HG03064 (cell line): ENCODE measurements at regions not wholly inside any gene's neighbourhood (a gene's known extent, or its start where the extent isn't known, plus 50 kb on each side); places are given as distances from the start of the nearest gene placed in this dataset.

Experiments used
- ATAC-seq: cut with Tn5 transposase; IDR thresholded peaks from one replicate; pipeline ENCODE4 v1.9.1; 2021; ENCODE audit warnings: low read depth; ENCODE audit not compliant: unreplicated experiment

GRCh38 chr20:51269671-51270070 is 246.8 kb upstream of the KCNG1 start:
- no peak for ATAC-seq

DNA sequence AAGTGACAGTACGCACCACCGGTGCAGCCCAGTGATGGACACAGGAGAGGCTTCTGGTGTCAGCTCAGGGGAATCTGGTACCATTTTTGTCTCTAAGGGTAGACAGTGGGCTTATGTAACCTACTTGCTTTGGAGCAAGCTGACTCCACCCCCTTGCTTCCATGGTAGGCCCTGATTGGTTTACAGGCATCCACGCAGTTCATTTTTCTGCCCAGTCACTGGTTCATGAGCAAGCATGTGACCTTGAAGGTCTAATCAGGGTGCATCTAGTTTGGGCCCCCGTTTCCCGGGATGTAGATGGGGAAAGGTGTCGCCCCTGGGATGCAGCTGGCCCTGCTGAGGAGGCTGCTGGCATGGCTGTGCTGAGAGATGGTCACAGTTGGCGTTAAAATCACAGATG is 244.8 kb upstream of the KCNG1 start:
- ATAC-seq: no peak

DNA sequence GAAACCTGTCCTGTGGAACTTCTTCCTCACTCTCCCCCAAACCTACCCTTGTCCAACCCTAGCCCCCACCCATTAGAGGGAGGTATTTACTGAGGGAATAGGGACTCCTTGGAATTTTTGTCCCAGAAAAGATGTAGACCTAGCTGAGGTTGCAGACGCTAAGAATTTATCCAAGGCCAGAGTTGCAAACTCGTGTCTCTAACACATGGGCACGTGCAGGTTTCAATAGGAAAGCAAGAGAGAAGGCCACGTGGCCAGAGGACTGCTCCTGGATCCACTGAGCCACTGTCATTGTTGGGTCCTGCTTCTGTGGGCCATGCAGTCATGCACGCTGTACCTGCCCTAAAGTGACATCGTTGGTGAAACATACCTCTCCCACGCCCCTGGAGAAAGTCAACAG is 243.4 kb upstream of the KCNG1 start:
- no peak for ATAC-seq

GRCh38 chr20:51265361-51265760 is 242.5 kb upstream of the KCNG1 start:
- no peak for ATAC-seq

- ATAC-seq: no peak
Measured at GRCh38 chr20:51262240-51262639, 239.3 kb upstream of the KCNG1 start.

DNA sequence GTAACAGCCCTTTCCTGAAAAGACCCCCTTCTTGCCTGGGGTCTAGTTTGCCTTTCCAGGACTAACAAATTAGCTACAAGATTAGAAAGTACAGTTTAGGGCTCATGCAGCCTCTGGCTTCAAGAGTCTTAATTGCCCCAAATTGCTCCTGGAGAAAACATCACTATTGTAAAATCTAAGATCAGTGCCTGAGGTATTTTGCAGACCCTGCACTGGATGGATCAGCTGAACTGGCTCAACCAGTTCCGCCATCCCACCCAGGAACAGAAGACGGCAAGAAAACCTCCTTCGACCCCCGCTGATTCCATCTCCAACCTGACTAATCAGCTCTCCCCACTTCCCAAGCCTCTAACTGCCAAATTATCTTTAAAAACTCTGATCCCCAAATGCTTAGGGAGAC is 236.5 kb upstream of the KCNG1 start:
- no peak for ATAC-seq

GRCh38 chr20:51258582-51259165 is 235.8 kb upstream of the KCNG1 start:
- no peak for ATAC-seq

- no peak for ATAC-seq
Measured at GRCh38 chr20:51255417-51255816, 232.5 kb upstream of the KCNG1 start.

- ATAC-seq: no peak
Measured at GRCh38 chr20:51253280-51253679, 230.4 kb upstream of the KCNG1 start.

- ATAC-seq: no peak
Measured at GRCh38 chr20:51249781-51250180, 226.9 kb upstream of the KCNG1 start.

DNA sequence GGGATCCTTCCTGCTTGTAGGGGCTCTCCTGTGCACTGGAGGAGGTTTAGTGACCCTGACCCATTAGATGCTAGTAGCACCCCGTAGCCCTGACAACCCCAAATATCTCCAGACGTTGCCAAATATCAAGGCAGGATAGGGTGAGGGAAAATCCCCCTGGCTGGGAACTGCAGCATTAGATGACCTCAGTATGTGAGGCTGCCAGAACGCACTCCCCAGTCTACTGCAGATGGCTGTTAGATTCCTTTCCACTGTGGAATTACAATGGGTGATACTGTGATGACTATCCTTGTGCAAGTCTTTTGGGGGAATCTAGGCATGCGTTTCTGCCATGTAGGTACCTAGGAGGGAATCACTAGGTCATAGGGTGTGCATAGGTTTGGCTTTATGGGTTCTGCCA is 226.3 kb upstream of the KCNG1 start:
- no peak for ATAC-seq

DNA sequence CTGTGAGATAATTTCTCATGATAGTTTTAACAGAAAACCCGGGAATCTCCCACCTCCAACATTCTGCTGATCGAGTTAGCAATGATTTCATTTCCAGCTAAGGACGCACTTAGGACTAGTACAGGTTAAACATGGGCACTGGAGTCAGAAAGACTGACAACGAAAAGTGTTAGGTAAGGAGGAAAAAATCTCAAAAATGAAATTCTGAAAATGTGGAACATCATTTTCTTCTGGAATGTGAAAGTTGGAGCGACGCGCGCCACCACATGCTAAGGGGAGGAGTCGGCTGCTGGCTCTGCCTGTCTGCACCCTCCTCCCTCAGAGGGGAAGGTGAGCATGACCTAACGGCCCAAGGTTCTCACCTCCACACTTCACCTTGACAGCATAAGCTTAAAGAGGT is 221.6 kb upstream of the KCNG1 start:
- ATAC-seq: no peak

- no peak for ATAC-seq
Measured at GRCh38 chr20:51238675-51239305, 215.9 kb upstream of the KCNG1 start.

DNA sequence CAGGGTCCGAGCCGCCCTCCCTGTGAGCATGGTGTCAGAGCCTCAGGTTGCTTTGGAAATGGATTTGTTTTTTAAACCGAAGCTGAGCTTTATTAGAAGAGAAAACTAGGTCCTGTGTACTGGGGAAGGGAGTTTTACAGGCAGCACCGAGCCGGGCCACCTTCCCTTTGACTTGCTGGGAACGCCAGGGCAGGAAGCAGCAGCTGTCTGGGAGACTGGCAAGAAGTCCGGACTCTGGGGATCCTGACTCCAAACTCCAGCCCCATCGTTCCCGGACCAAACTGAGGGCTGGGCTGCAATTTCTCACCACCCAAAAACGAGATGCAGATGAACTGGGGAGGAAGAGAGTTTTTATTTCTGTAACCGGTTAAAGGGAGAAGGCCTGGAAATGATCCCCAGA is 214.9 kb upstream of the KCNG1 start:
- ATAC-seq: no peak

DNA sequence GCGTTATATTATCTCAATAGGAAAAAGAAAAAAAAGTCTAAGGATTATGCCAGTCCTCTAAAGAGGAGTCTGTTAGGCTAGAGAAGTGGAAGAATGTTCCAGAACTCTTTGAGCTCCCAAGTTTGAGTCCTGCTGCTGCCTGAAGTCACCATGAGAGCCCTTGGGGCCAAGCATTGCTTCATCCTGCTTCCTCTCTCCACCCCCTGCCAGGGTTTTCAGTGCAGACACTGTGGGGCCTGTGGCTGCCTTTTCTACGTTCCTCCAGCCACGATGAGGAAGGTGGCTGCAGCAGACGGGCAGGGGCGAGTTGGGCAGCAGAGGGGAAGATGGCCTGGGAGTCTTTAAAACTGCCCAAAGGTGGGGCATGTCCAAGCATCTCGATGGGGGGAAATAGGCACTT is 214.4 kb upstream of the KCNG1 start:
- ATAC-seq: no peak

DNA sequence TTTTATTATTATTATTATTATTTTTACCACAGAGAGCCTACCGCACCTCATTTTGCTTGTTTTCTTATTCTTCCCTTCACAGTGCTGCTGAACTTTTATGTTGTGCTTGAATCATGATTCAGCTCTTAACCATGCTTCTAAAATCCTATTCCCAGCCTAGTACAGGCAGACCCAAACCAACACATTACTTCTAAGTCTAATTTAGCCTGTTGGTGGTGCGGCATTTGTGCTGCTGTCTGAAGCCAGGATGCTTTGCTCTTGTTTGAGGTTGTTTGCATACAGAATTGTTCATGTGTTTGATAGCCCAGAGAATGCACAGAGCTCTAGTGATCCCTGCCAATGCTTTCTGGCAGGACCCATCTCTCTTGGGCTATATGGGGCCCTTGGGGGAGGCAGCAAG is 213.5 kb upstream of the KCNG1 start:
- no peak for ATAC-seq

DNA sequence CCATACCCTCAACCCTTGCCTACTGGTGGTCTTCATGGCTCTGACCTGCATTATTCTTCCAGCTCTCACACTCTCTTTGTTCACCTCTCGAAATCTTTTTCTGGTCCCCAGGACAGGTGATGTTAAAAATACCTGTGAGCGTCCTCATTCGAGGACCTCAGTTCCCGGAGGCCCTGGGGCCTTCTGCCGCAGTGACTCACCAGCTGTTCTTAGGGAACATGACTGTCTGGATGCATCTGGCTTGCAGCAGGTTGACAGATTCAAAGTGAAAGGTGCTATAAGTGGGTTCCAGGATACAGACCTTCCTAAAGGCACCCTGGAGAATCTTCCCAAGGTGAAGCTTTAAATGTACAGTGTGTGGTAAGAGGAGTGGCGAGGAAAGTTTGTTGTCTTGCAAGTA is 210.4 kb upstream of the KCNG1 start:
- no peak for ATAC-seq

DNA sequence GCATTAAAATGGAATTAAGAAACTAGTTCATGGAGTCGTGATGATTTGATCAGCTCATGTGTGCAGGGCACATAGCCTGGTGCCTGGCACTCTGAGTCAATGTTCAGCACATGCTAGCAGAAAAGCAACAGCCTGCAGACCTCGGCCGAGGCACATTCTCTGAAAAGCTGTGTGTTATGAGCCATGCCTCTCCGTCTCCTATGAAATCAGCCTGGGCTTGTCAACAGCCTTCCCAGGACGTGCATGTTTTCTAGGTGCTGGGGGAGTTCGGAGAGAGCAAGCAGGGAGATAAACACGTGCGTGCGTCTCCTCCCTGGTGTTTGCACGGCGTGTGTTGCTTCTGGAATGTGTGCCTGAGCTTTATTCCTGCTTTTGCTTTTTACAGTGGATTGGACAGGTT is 207.8 kb upstream of the KCNG1 start:
- ATAC-seq: no peak

- no peak for ATAC-seq
Measured at GRCh38 chr20:51228763-51229162, 205.9 kb upstream of the KCNG1 start.

GRCh38 chr20:51227744-51228143 is 204.8 kb upstream of the KCNG1 start:
- no peak for ATAC-seq

GRCh38 chr20:51223183-51223720 is 200.3 kb upstream of the KCNG1 start:
- no peak for ATAC-seq

GRCh38 chr20:51221791-51222408 is 199.0 kb upstream of the KCNG1 start:
- no peak for ATAC-seq
